H9 (cell line): ENCODE measurements at regions not wholly inside any gene's neighbourhood (a gene's known extent, or its start where the extent isn't known, plus 50 kb on each side); places are given as distances from the start of the nearest gene placed in this dataset.

Source experiments
- DNase-seq: peaks from one replicate; pipeline ENCODE4 v3.0.0-alpha.2; 2017
- H2AFZ ChIP-seq: one replicate; pipeline ENCODE4 v1.6.1; 2013; ENCODE audit warnings: mild to moderate bottlenecking, low read length, control low read depth, moderate library complexity
- H2AK5ac ChIP-seq: 2 replicates; pipeline ENCODE4 v1.6.1; 2013; ENCODE audit warnings: low read length, control low read depth, mixed read lengths; ENCODE audit not compliant: insufficient read length
- H2BK120ac ChIP-seq: one replicate; pipeline ENCODE4 v1.6.1; 2013; ENCODE audit warnings: low read depth, mild to moderate bottlenecking, low read length, control low read depth, inconsistent platforms; ENCODE audit not compliant: poor library complexity, severe bottlenecking
- H2BK12ac ChIP-seq: 2 replicates; pipeline ENCODE4 v1.6.1; 2013; ENCODE audit warnings: low read length, control low read depth, mixed read lengths, low read depth; ENCODE audit not compliant: insufficient read length
- H2BK15ac ChIP-seq: 2 replicates; pipeline ENCODE4 v1.6.1; 2013; ENCODE audit warnings: low read depth, low read length, control low read depth
- H2BK20ac ChIP-seq: one replicate; pipeline ENCODE4 v1.6.1; 2013; ENCODE audit warnings: low read depth, mild to moderate bottlenecking, low read length, control low read depth, inconsistent platforms; ENCODE audit not compliant: poor library complexity, severe bottlenecking
- H2BK5ac ChIP-seq: 2 replicates; pipeline ENCODE4 v1.6.1; 2013; ENCODE audit warnings: low read length, control low read depth, mixed read lengths; ENCODE audit not compliant: insufficient read length
- H3K14ac ChIP-seq: 2 replicates; pipeline ENCODE4 v1.6.1; 2013; ENCODE audit warnings: low read length, control low read depth; ENCODE audit not compliant: insufficient read depth
- H3K18ac ChIP-seq: 2 replicates; pipeline ENCODE4 v1.6.1; 2013; ENCODE audit warnings: low read depth, mild to moderate bottlenecking, mixed read lengths, low read length, control low read depth; ENCODE audit not compliant: insufficient read length
- H3K23ac ChIP-seq: 2 replicates; pipeline ENCODE4 v1.6.1; 2013; ENCODE audit warnings: low read length, control low read depth, mixed read lengths, low read depth; ENCODE audit not compliant: insufficient read length
- H3K23me2 ChIP-seq: 2 replicates; pipeline ENCODE4 v1.6.1; 2013; ENCODE audit warnings: low read depth, mild to moderate bottlenecking, mixed read lengths, low read length, control low read depth; ENCODE audit not compliant: insufficient read length, poor library complexity, severe bottlenecking
- H3K27ac ChIP-seq: 2 replicates; pipeline ENCODE4 v1.5.1; 2013; ENCODE audit warnings: low read length, control low read depth, mixed read lengths, low read depth; ENCODE audit not compliant: insufficient read length
- H3K27me3 ChIP-seq: 2 replicates; pipeline ENCODE4 v1.6.1; 2013; ENCODE audit warnings: low read length, control low read depth, inconsistent platforms; ENCODE audit not compliant: insufficient read depth
- H3K4ac ChIP-seq: 2 replicates; pipeline ENCODE4 v1.6.1; 2013; ENCODE audit warnings: low read depth, mild to moderate bottlenecking, control low read depth, inconsistent platforms, low read length, moderate library complexity
- H3K4me1 ChIP-seq: 2 replicates; pipeline ENCODE4 v1.6.1; 2013; ENCODE audit warnings: low read length, control low read depth, inconsistent platforms; ENCODE audit not compliant: insufficient read depth
- H3K4me2 ChIP-seq: 2 replicates; pipeline ENCODE4 v1.6.1; 2013; ENCODE audit warnings: low read length, control low read depth, mixed read lengths; ENCODE audit not compliant: insufficient read length, insufficient read depth
- H3K56ac ChIP-seq: 2 replicates; pipeline ENCODE4 v1.6.1; 2013; ENCODE audit warnings: low read depth, mild to moderate bottlenecking, mixed read lengths, low read length, control low read depth; ENCODE audit not compliant: insufficient read length
- H3K79me1 ChIP-seq: 2 replicates; pipeline ENCODE4 v1.6.1; 2013; ENCODE audit warnings: low read depth, mild to moderate bottlenecking, moderate library complexity, low read length, control low read depth, inconsistent platforms; ENCODE audit not compliant: insufficient read depth, poor library complexity, severe bottlenecking
- H3K79me2 ChIP-seq: 2 replicates; pipeline ENCODE4 v1.6.1; 2013; ENCODE audit warnings: low read length, control low read depth, inconsistent platforms; ENCODE audit not compliant: insufficient read depth
- H3K9ac ChIP-seq: 2 replicates; pipeline ENCODE4 v1.6.1; 2013; ENCODE audit warnings: low read length, control low read depth, mixed read lengths; ENCODE audit not compliant: insufficient read length; ENCODE audit errors: extremely low read depth
- H3K9me3 ChIP-seq: one replicate; pipeline ENCODE4 v1.6.1; 2013; ENCODE audit warnings: low read depth, low read length, inconsistent platforms; ENCODE audit not compliant: control insufficient read depth
- H3T11ph ChIP-seq: one replicate; pipeline ENCODE4 v1.6.1; 2013; ENCODE audit warnings: mild to moderate bottlenecking, low read length, control low read depth, inconsistent platforms
- H4K20me1 ChIP-seq: one replicate; pipeline ENCODE4 v1.6.1; 2013; ENCODE audit not compliant: control insufficient read depth, insufficient read length, insufficient read depth
- H4K5ac ChIP-seq: 2 replicates; pipeline ENCODE4 v1.6.1; 2013; ENCODE audit warnings: low read depth, mild to moderate bottlenecking, mixed read lengths, low read length, control low read depth; ENCODE audit not compliant: insufficient read length
- H4K8ac ChIP-seq: replicated peaks from 2 replicates; pipeline ENCODE4 v1.6.1; 2013; ENCODE audit warnings: low read length, control low read depth, mixed read lengths, low read depth; ENCODE audit not compliant: insufficient read length
- H4K91ac ChIP-seq: 2 replicates; pipeline ENCODE4 v1.6.1; 2013; ENCODE audit warnings: low read depth, mild to moderate bottlenecking, moderate library complexity, mixed read lengths, low read length, control low read depth; ENCODE audit not compliant: insufficient read length
- H3K27ac Mint-ChIP-seq, 3 experiments: 2 replicates in 2 of 3; 3 replicates in 1 of 3; pipeline ENCODE4 v1.8.0; 2020 to 2021; ENCODE audit warnings: mixed read lengths in 3 of 3, mild to moderate bottlenecking in 1 of 3, moderate library complexity in 1 of 3
- H3K27me3 Mint-ChIP-seq: 2 replicates; pipeline ENCODE4 v1.8.0; 2021; ENCODE audit warnings: low read depth, mild to moderate bottlenecking, moderate library complexity, mixed read lengths
- H3K36me3 Mint-ChIP-seq, 3 experiments: 2 replicates in 2 of 3; 3 replicates in 1 of 3; pipeline ENCODE4 v1.8.0; 2020 to 2021; ENCODE audit warnings: low read depth in 3 of 3, mixed read lengths in 3 of 3; ENCODE audit not compliant: insufficient read depth in 1 of 3
- H3K4me1 Mint-ChIP-seq, 2 experiments: 2 replicates each; pipeline ENCODE4 v1.8.0; 2020; ENCODE audit warnings: mixed read lengths in 2 of 2
- H3K4me3 Mint-ChIP-seq, 2 experiments: 2 replicates in 1 of 2; 3 replicates in 1 of 2; pipeline ENCODE4 v1.8.0; 2020 to 2021; ENCODE audit warnings: mild to moderate bottlenecking in 2 of 2, mixed read lengths in 2 of 2, moderate library complexity in 1 of 2
- H3K9me3 Mint-ChIP-seq, 2 experiments: 2 replicates in 1 of 2; 3 replicates in 1 of 2; pipeline ENCODE4 v1.8.0; 2020; ENCODE audit warnings: mild to moderate bottlenecking in 2 of 2, mixed read lengths in 2 of 2, moderate library complexity in 1 of 2
- CTCF ChIP-seq: fragments of 200-600 bp; sonication (generic); conservative IDR thresholded peaks from 3 replicates; pipeline ENCODE4 v1.8.0; 2021; ENCODE audit warnings: antibody characterized with exemption, mild to moderate bottlenecking
- WGBS: extraction: QIAGEN DNeasy Blood & Tissue Kit; methylation state at CpG from one replicate; pipeline ENCODE4 v1.1.7; 2013; ENCODE audit warnings: missing lambda C conversion rate, low lambda C conversion rate, mixed read lengths; ENCODE audit not compliant: insufficient read length; ENCODE audit errors: extremely low coverage; 5-methylcytosine and 5-hydroxymethylcytosine counted together

GRCh38 chrX:5724123-5724522 is 504.5 kb downstream of the NLGN4X start:
- H3K23ac ChIP-seq, result no peak overlapping the region
- no CpG with 5 or more reads among the region's 5 CpGs for WGBS
- no peak overlapping the region for H3K4me3 Mint-ChIP-seq

More at GRCh38 chrX:5724123-5724522, 504.5 kb downstream of the NLGN4X start:
- Histone ChIP-seq H4K5ac (no peak overlapping the region), H4K8ac (no peak overlapping the region), H2BK15ac (no peak overlapping the region), H3K4ac (no peak overlapping the region), H3K79me2 (no peaks in the 10 kb centered on the region), H2BK12ac (no peak overlapping the region), H3K27me3 (no peaks in the 10 kb centered on the region), H4K20me1 (no peaks in the 10 kb centered on the region), H3T11ph (no peak overlapping the region), H4K91ac (no peak overlapping the region), H3K9ac (no peak overlapping the region), H2BK20ac (no peak overlapping the region), H3K4me1 (no peaks in the 10 kb centered on the region), H3K9me3 (no peaks in the 10 kb centered on the region), H2BK120ac (no peak overlapping the region), H3K14ac (no peak overlapping the region), H3K23me2 (no peaks in the 10 kb centered on the region), H3K27ac (no peak overlapping the region), H3K18ac (no peak overlapping the region), H2AK5ac (no peak overlapping the region), H2AFZ (no peak overlapping the region), H3K4me2 (no peak overlapping the region), H2BK5ac (no peak overlapping the region), H3K56ac (no peak overlapping the region), H3K79me1 (no peaks in the 10 kb centered on the region)
- no peaks in the 10 kb centered on the region for H3K27me3 Mint-ChIP-seq
- no peak for TF ChIP-seq CTCF
- no peak overlapping the region for H3K27ac Mint-ChIP-seq
- H3K9me3 Mint-ChIP-seq, result no peaks in the 10 kb centered on the region
- H3K4me1 Mint-ChIP-seq, result peaks cover 8 to 9% of the 10 kb centered on the region in 2 experiments
- H3K36me3 Mint-ChIP-seq, result no peaks in the 10 kb centered on the region
- no peak for DNase-seq
